Tibial artery (tissue), 4 donors: ENCODE measurements at regions not wholly inside any gene's neighbourhood (a gene's known extent, or its start where the extent isn't known, plus 50 kb on each side); places are given as distances from the start of the nearest gene placed in this dataset.

Experiments used
- DNase-seq, 2 donors: peaks; one replicate each; pipeline ENCODE4 v3.0.0-alpha.2; 2019
- H3K27ac ChIP-seq, 2 donors: fragments of 200-600 bp; sonication (generic) in 1 of 2; 1 replicate in 1 of 2; 2 replicates in 1 of 2; pipeline ENCODE4 v1.5.1; 2018 to 2019; ENCODE audit warnings: mild to moderate bottlenecking in 1 of 2
- H3K27me3 ChIP-seq, 2 donors: fragments of 200-600 bp; sonication (generic) in 1 of 2; one replicate each; pipeline versions ENCODE4 v1.5.1 to v1.6.0; 2016 to 2019
- H3K36me3 ChIP-seq, 3 donors: fragments of 200-600 bp; sonication (generic) in 2 of 3; one replicate each; pipeline ENCODE4 v1.5.1; 2016 to 2019; ENCODE audit warnings: mild to moderate bottlenecking in 2 of 3
- H3K4me1 ChIP-seq, 4 donors: fragments of 200-600 bp; sonication (generic) in 2 of 4; 1 replicate in 3 of 4; 2 replicates in 1 of 4; pipeline ENCODE4 v1.5.1; 2016 to 2019
- H3K4me3 ChIP-seq, 2 donors: fragments of 200-600 bp; sonication (generic) in 1 of 2; 1 replicate in 1 of 2; 2 replicates in 1 of 2; pipeline ENCODE4 v1.5.1; 2018 to 2019; ENCODE audit warnings: mild to moderate bottlenecking in 2 of 2
- H3K9me3 ChIP-seq, 3 donors: fragments of 200-600 bp; sonication (generic) in 1 of 3; one replicate each; pipeline ENCODE4 v1.5.1; 2016 to 2019
- CTCF ChIP-seq, 2 experiments: fragments of 200-600 bp in 1 of 2; fragments of 450-650 bp in 1 of 2; IDR thresholded peaks; one replicate each; pipeline ENCODE4 v1.5.1; 2017 to 2019; ENCODE audit warnings: antibody characterized with exemption in 2 of 2, mild to moderate bottlenecking in 1 of 2, moderate library complexity in 1 of 2
- intact Hi-C: fragments of 100-400 bp; cut with DNase I; formaldehyde crosslinking; loops from one replicate; pipeline ENCODE4 v1.15.0; 2023; ENCODE audit warnings: low total_unique reads

DNA sequence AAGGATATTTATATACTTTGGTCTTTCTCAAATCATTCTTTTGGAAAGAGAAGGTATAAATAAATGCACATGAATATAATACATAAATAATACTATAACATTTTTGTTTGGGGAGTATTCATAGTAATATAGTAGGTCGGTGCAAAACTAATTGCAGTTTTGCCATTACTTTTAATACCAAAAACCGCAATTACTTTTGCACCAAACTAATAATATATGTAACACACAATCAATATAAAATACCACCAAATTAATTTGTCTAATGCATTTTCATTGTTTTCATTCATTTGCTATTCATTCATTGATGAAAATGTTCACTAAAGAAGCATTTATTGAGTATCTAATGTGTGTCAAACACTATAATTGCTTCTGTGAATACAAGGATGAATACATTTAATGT, 219.0 kb downstream of the RWDD3 start:
- intact Hi-C loops, result no loop called here
- H3K36me3 ChIP-seq, result no peaks in the 10 kb centered on the region

DNA sequence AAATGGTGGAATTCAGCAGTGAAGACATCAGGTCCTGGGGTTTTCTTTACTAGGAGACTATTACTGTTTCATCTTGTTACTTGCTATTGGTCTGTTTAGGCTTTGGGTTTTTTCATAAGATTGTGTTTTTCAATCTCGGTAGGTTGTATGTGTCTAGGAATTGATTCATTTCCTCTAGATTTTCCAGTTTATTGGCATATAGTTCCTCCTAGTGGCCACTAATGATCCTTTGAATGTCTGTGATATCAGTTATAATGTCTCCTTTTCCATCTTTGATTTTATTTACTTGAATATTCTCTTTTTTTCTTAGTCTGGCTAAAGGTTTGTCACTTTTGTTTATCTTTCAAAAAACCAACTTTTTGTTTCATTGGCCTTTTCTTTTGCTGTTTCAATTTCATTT, 233.0 kb downstream of the RWDD3 start:
- TF ChIP-seq CTCF (IDR thresholded peaks at IDR 0.05), result no peak
- H3K36me3 ChIP-seq, result no peaks in the 10 kb centered on the region
- intact Hi-C loops, result no loop called here
- peaks cover 0 to 7% (median 0%) of the 10 kb centered on the region in 3 donors for H3K9me3 ChIP-seq
- H3K27me3 ChIP-seq, result no peaks in the 10 kb centered on the region
- DNase-seq, result no peak
- no peaks in the 10 kb centered on the region for H3K4me1 ChIP-seq
- H3K4me3 ChIP-seq, result no peak overlapping the region
- H3K27ac ChIP-seq, result no peak overlapping the region

More for the DNA sequence above, 219.0 kb downstream of the RWDD3 start:
- no peak for DNase-seq
- Histone ChIP-seq H3K9me3 (peaks cover 0 to 7% (median 0%) of the 10 kb centered on the region in 3 donors), H3K4me3 (no peak overlapping the region), H3K4me1 (no peaks in the 10 kb centered on the region), H3K27me3 (no peaks in the 10 kb centered on the region), H3K27ac (no peak overlapping the region)
- TF ChIP-seq CTCF (IDR thresholded peaks at IDR 0.05), result no peak

DNA sequence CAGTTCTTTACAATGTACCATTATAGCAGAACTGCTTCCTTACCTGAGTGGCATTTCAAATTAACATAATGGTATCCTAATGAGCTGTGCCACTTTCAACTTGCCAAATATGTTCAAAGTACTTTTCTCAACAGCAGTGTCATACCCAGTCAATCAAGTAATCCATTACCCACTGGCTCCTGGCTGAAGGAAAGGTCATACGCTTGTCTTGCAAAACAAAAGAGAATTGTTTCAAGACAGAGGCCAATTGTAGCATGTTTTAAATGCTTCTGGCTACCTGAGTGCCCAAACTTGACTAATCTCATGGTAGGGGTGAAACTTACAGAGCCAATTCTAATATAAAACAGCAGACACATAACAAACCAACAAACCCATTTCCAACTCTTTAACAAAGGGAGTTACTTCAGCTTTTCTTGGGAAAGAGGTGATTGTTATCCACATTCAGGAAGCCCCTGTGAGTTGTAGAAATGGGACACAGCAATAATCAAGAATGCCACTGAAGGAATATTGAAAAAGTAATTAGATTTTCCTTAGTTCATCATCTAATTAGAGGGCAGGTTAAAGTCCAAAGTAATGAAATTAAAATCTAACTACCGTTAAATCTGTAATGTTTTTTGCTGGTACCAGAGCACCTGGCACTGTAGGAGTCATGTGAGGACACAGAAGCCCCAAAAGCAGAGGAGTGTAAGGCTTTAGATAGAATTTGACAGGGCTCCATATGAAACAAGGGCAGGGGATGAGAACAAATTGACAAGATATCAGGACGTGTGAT, 241.9 kb downstream of the RWDD3 start:
- TF ChIP-seq CTCF (IDR thresholded peaks at IDR 0.05), result no peak
- Histone ChIP-seq H3K4me3 (no peak overlapping the region), H3K27ac (no peak overlapping the region), H3K9me3 (no peaks in the 10 kb centered on the region), H3K4me1 (no peaks in the 10 kb centered on the region), H3K27me3 (no peaks in the 10 kb centered on the region), H3K36me3 (no peaks in the 10 kb centered on the region)
- intact Hi-C loops, result no loop called here
- no peak for DNase-seq

- Histone ChIP-seq H3K27ac (no peak overlapping the region), H3K36me3 (no peaks in the 10 kb centered on the region), H3K9me3 (no peaks in the 10 kb centered on the region), H3K27me3 (no peaks in the 10 kb centered on the region), H3K4me1 (no peaks in the 10 kb centered on the region), H3K4me3 (no peak overlapping the region)
- no peak for DNase-seq
- intact Hi-C loops, result no loop called here
- TF ChIP-seq CTCF (IDR thresholded peaks at IDR 0.05), result no peak
These were observed 262.3 kb downstream of the RWDD3 start for GRCh38 chr1:95496307-95496706.

- Histone ChIP-seq H3K4me3 (no peak overlapping the region), H3K27me3 (no peaks in the 10 kb centered on the region), H3K36me3 (no peaks in the 10 kb centered on the region), H3K9me3 (no peaks in the 10 kb centered on the region), H3K27ac (no peak overlapping the region), H3K4me1 (no peaks in the 10 kb centered on the region)
- DNase-seq, result no peak
- TF ChIP-seq CTCF (IDR thresholded peaks at IDR 0.05), result no peak
- intact Hi-C loops, result no loop called here
These were observed 262.8 kb downstream of the RWDD3 start for GRCh38 chr1:95496773-95497172.
